ENCODE measurements at regions not wholly inside any gene's neighbourhood (a gene's known extent, or its start where the extent isn't known, plus 50 kb on each side); places are given as distances from the start of the nearest gene placed in this dataset.

GRCh38 chr12:28876196-28876798 lies 272.8 kb upstream of the FAR2 start:
- TF ChIP-seq CTCF (IDR thresholded peaks at IDR 0.05; ENCODE audit: extremely low read depth, missing control alignments): no peak
- no peak for DNase-seq (ENCODE audit: low spot score)

GRCh38 chr12:28877854-28878253 lies 271.2 kb upstream of the FAR2 start:
- DNase-seq (ENCODE audit: low spot score): no peak

GRCh38 chr12:28878629-28879028 lies 270.4 kb upstream of the FAR2 start:
- no peak for TF ChIP-seq CTCF (IDR thresholded peaks at IDR 0.05; ENCODE audit: extremely low read depth, missing control alignments)
- DNase-seq (ENCODE audit: low spot score): no peak

More at GRCh38 chr12:28877854-28878253, 271.2 kb upstream of the FAR2 start:
- no peak for TF ChIP-seq CTCF (IDR thresholded peaks at IDR 0.05; ENCODE audit: extremely low read depth, missing control alignments)

GRCh38 chr12:28879379-28879778 lies 269.7 kb upstream of the FAR2 start:
- no peak for DNase-seq (ENCODE audit: low spot score)
- no peak for TF ChIP-seq CTCF (IDR thresholded peaks at IDR 0.05; ENCODE audit: extremely low read depth, missing control alignments)

GRCh38 chr12:28882444-28882843 lies 266.6 kb upstream of the FAR2 start:
- no peak for TF ChIP-seq CTCF (IDR thresholded peaks at IDR 0.05; ENCODE audit: extremely low read depth, missing control alignments)

GRCh38 chr12:28883406-28883997 lies 265.6 kb upstream of the FAR2 start:
- TF ChIP-seq CTCF (IDR thresholded peaks at IDR 0.05; ENCODE audit: extremely low read depth, missing control alignments): no peak

More at GRCh38 chr12:28882444-28882843, 266.6 kb upstream of the FAR2 start:
- DNase-seq (ENCODE audit: low spot score): no peak

GRCh38 chr12:28884904-28885679 lies 264.0 kb upstream of the FAR2 start:
- DNase-seq (ENCODE audit: low spot score): no peak
- TF ChIP-seq CTCF (IDR thresholded peaks at IDR 0.05; ENCODE audit: extremely low read depth, missing control alignments): no peak

More at GRCh38 chr12:28883406-28883997, 265.6 kb upstream of the FAR2 start:
- no peak for DNase-seq (ENCODE audit: low spot score)
